CD4-positive, alpha-beta T cell (primary cell): ENCODE measurements at regions not wholly inside any gene's neighbourhood (a gene's known extent, or its start where the extent isn't known, plus 50 kb on each side); places are given as distances from the start of the nearest gene placed in this dataset.

Experiments
- ATAC-seq: fragments of 200-7000 bp; cut with Tn5 transposase; one replicate; pipeline ENCODE4 v1.10.0; 2022; ENCODE audit warnings: mild to moderate bottlenecking; ENCODE audit not compliant: poor library complexity
- CTCF ChIA-PET: fragments of 350-600 bp; sonication (Branson Sonifier 250); formaldehyde crosslinking; loops from one replicate; lab custom pipeline; 2021; ENCODE audit warnings: antibody characterized with exemption, inconsistent platforms; lab: Charles Lee
- POLR2A ChIA-PET: fragments of 350-600 bp; sonication (Branson Sonifier 250); formaldehyde crosslinking; loops from one replicate; lab custom pipeline; 2021; ENCODE audit warnings: antibody characterized with exemption, inconsistent platforms; lab: Charles Lee
- DNase-seq, 14 experiments: peaks; one replicate each; pipeline ENCODE4 v3.0.0-alpha.2; 2013 to 2020; ENCODE audit warnings: mixed read lengths in 2 of 14
- H3K27ac ChIP-seq, 2 donors: one replicate each; pipeline versions ENCODE4 v1.5.1 to v1.7.0; 2013; ENCODE audit warnings: low read length in 2 of 2, low read depth in 1 of 2, mild to moderate bottlenecking in 1 of 2
- H3K27me3 ChIP-seq, 2 experiments: 1 replicate in 1 of 2; 2 replicates in 1 of 2; pipeline versions ENCODE4 v1.6.1 to v1.7.0; 2013; ENCODE audit warnings: low read length in 2 of 2, control low read depth in 1 of 2, mild to moderate bottlenecking in 1 of 2, moderate library complexity in 1 of 2; ENCODE audit not compliant: insufficient read depth in 2 of 2, control insufficient read depth in 1 of 2
- H3K36me3 ChIP-seq: one replicate; pipeline ENCODE4 v1.6.1; 2013; ENCODE audit warnings: low read length, control low read depth; ENCODE audit not compliant: insufficient read depth
- H3K4me1 ChIP-seq: one replicate; pipeline ENCODE4 v1.6.1; 2013; ENCODE audit warnings: low read length, control low read depth; ENCODE audit not compliant: insufficient read depth
- H3K4me3 ChIP-seq: one replicate; pipeline ENCODE4 v1.5.1; 2013; ENCODE audit warnings: mild to moderate bottlenecking, low read length, moderate library complexity
- H3K9me3 ChIP-seq, 2 experiments: 1 replicate in 1 of 2; 2 replicates in 1 of 2; pipeline versions ENCODE4 v1.6.1 to v1.7.0; 2013; ENCODE audit warnings: low read length in 2 of 2, mild to moderate bottlenecking in 2 of 2, control low read depth in 1 of 2, moderate library complexity in 1 of 2; ENCODE audit not compliant: control insufficient read depth in 1 of 2, insufficient read depth in 1 of 2
- H3K27ac Mint-ChIP-seq: one replicate; pipeline ENCODE4 v1.8.0; 2020; ENCODE audit warnings: mixed read lengths
- H3K27me3 Mint-ChIP-seq: one replicate; pipeline ENCODE4 v1.8.0; 2021; ENCODE audit warnings: mixed read lengths
- H3K36me3 Mint-ChIP-seq: one replicate; pipeline ENCODE4 v1.8.0; 2021; ENCODE audit warnings: low read depth, mixed read lengths
- H3K4me1 Mint-ChIP-seq: one replicate; pipeline ENCODE4 v1.8.0; 2021; ENCODE audit warnings: low read depth, mixed read lengths
- H3K4me3 Mint-ChIP-seq: one replicate; pipeline ENCODE4 v1.8.0; 2020; ENCODE audit warnings: mild to moderate bottlenecking, mixed read lengths
- H3K9me3 Mint-ChIP-seq: one replicate; pipeline ENCODE4 v1.8.0; 2020; ENCODE audit warnings: mixed read lengths
- intact Hi-C, 2 experiments: fragments of 100-400 bp; cut with DNase I in 1 of 2; cut with micrococcal nuclease in 1 of 2; formaldehyde crosslinking; loops; one replicate each; pipeline versions ENCODE4 v1.15.1 to v1.9.0; 2023 to 2025; cut with DNase I, micrococcal nuclease
- TF ChIP-seq, protein P1 (sequence below): fragments of 200-600 bp; IDR thresholded peaks from one replicate; pipeline ENCODE4 v1.8.0; 2022; ENCODE audit warnings: antibody characterized with exemption, mild to moderate bottlenecking

DNA sequence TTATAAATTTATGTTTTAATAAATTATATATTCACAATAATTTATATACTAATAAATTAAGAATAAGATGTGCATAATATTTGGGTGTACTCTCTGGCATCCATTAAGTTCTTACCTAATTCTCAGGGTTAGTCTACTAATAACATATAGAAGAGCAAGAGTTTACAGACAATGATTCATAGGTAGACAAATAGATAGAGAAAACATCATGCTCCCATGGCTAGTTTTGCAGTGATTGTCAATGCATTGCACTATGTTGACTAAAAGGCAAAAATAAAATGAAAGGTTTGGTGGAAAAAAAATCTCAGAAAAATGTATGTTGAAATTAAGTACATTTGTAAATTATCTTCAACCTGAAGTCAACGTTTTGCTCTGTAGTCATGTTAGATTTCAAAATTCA is 606.0 kb downstream of the KCTD8 start:
- ChIA-PET CTCF (no interaction called here), POLR2A (no interaction called here)
- H3K36me3 ChIP-seq, result no peaks in the 10 kb centered on the region
- H3K27ac Mint-ChIP-seq, result no peak overlapping the region
- H3K4me3 Mint-ChIP-seq, result no peak overlapping the region
- ATAC-seq (no peak), DNase-seq (no peak)
- TF ChIP-seq, protein P1, sequence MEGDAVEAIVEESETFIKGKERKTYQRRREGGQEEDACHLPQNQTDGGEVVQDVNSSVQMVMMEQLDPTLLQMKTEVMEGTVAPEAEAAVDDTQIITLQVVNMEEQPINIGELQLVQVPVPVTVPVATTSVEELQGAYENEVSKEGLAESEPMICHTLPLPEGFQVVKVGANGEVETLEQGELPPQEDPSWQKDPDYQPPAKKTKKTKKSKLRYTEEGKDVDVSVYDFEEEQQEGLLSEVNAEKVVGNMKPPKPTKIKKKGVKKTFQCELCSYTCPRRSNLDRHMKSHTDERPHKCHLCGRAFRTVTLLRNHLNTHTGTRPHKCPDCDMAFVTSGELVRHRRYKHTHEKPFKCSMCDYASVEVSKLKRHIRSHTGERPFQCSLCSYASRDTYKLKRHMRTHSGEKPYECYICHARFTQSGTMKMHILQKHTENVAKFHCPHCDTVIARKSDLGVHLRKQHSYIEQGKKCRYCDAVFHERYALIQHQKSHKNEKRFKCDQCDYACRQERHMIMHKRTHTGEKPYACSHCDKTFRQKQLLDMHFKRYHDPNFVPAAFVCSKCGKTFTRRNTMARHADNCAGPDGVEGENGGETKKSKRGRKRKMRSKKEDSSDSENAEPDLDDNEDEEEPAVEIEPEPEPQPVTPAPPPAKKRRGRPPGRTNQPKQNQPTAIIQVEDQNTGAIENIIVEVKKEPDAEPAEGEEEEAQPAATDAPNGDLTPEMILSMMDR, result no peak
- no peaks in the 10 kb centered on the region for H3K27me3 ChIP-seq
- H3K4me3 ChIP-seq, result no peak overlapping the region
- no peaks in the 10 kb centered on the region for H3K27me3 Mint-ChIP-seq
- H3K4me1 ChIP-seq, result no peaks in the 10 kb centered on the region
- H3K36me3 Mint-ChIP-seq, result no peaks in the 10 kb centered on the region
- intact Hi-C loops, result no loop called here
- H3K27ac ChIP-seq, result no peak overlapping the region
- peaks cover 7% of the 10 kb centered on the region for H3K9me3 Mint-ChIP-seq
- H3K4me1 Mint-ChIP-seq, result no peaks in the 10 kb centered on the region
- H3K9me3 ChIP-seq, result peaks cover 0 to 9% of the 10 kb centered on the region in 2 experiments

DNA sequence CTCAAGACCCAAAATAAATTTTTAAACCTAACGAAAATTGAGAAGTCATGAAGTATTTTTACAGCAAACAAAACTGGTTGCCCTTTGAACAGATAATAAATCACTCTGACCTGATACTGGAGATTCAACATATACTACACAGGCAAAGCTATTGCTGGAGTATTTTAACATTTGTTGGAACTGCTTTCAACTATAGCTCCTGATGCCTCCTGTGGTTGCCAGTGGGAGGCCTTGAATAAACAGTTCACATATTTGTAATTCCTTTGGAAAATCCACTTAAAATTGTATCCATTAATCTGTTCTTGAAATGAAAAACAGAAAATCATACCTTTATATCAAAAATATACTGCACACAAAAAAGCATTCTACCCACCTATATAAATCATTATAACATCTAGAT is 605.1 kb downstream of the KCTD8 start:
- Histone ChIP-seq H3K27ac (no peak overlapping the region), H3K4me1 (no peaks in the 10 kb centered on the region), H3K27me3 (no peaks in the 10 kb centered on the region), H3K9me3 (peaks cover 0 to 9% of the 10 kb centered on the region in 2 experiments), H3K4me3 (no peak overlapping the region), H3K36me3 (no peaks in the 10 kb centered on the region)
- intact Hi-C loops, result no loop called here
- DNase-seq (no peak), ATAC-seq (no peak)
- Mint-ChIP-seq H3K9me3 (peaks cover 11% of the 10 kb centered on the region), H3K27me3 (no peaks in the 10 kb centered on the region), H3K4me3 (no peak overlapping the region), H3K27ac (no peak overlapping the region), H3K4me1 (no peaks in the 10 kb centered on the region), H3K36me3 (no peaks in the 10 kb centered on the region)
- TF ChIP-seq, protein P1, result no peak
- ChIA-PET CTCF (no interaction called here), POLR2A (no interaction called here)

DNA sequence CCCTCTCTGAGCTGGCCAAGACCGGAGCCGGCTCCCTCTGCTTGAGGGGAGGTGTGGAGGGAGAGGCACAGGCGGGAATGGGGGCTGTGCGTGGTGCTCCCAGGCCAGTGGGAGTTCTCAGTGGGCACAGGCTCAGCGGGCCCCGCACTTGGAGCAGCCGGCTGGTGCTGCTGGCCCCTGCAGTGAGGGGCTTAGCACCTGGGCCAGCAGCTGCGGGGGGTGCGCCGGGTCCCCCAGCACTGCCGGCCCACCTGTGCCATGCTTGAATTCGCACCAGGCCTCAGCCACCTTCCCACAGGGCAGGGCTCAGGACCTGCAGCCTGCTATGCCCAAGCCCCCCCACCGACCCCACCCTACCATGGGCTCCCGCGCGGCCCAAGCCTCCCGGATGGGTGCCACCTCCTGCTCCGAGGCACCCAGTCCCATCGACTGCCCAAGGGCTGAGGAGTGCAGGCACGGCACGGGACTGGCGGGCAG is 602.5 kb downstream of the KCTD8 start:
- ATAC-seq, result no peak
- TF ChIP-seq, protein P1, result no peak
- Histone ChIP-seq H3K9me3 (peaks cover 0 to 9% of the 10 kb centered on the region in 2 experiments), H3K27me3 (no peaks in the 10 kb centered on the region), H3K4me3 (no peak overlapping the region), H3K36me3 (no peaks in the 10 kb centered on the region), H3K27ac (no peak overlapping the region), H3K4me1 (no peaks in the 10 kb centered on the region)
- ChIA-PET CTCF (no interaction called here), POLR2A (no interaction called here)
- intact Hi-C loops, result no loop called here
- no peak overlapping the region for H3K4me3 Mint-ChIP-seq
- H3K27me3 Mint-ChIP-seq, result no peaks in the 10 kb centered on the region
- DNase-seq, result peak in 1 of 14 experiments; percentile 6
- no peak overlapping the region for H3K27ac Mint-ChIP-seq
- peaks cover 6% of the 10 kb centered on the region for H3K9me3 Mint-ChIP-seq
- H3K4me1 Mint-ChIP-seq, result no peaks in the 10 kb centered on the region
- no peaks in the 10 kb centered on the region for H3K36me3 Mint-ChIP-seq
